K562 (cell line): ENCODE measurements at regions not wholly inside any gene's neighbourhood (a gene's known extent, or its start where the extent isn't known, plus 50 kb on each side); places are given as distances from the start of the nearest gene placed in this dataset.

Source experiments
- GABPA ChIP-seq: fragments of 200-800 bp; sonication (Bioruptor generic); conservative IDR thresholded peaks from 2 replicates; pipeline ENCODE4 v1.6.1; 2016; ENCODE audit warnings: low read depth, missing genetic modification characterization, missing compliant biosample characterization
- HDGF ChIP-seq: fragments of 450-650 bp; IDR thresholded peaks from 2 replicates; pipeline ENCODE4 v1.6.1; 2016
- NBN ChIP-seq: fragments of 450-650 bp; IDR thresholded peaks from 2 replicates; pipeline ENCODE4 v1.6.1; 2016; ENCODE audit warnings: low read depth, mild to moderate bottlenecking
- TAF1 ChIP-seq: IDR thresholded peaks from 2 replicates; pipeline ENCODE4 v1.6.1; 2011; ENCODE audit warnings: mild to moderate bottlenecking, low read length, moderate library complexity; ENCODE audit not compliant: insufficient read depth, control insufficient read depth, severe bottlenecking; ENCODE audit errors: extremely low read depth
- YBX1 ChIP-seq: fragments of 450-650 bp; IDR thresholded peaks from 2 replicates; pipeline ENCODE4 v1.7.1; 2016; ENCODE audit warnings: mild to moderate bottlenecking
- ZBTB17 ChIP-seq: fragments of 450-650 bp; formaldehyde crosslinking; IDR thresholded peaks from 2 replicates; pipeline ENCODE4 v1.4.0; 2020; ENCODE audit warnings: mild to moderate bottlenecking
- TF ChIP-seq, protein P1 (sequence below): fragments of 200-600 bp; sonication (generic); IDR thresholded peaks from one replicate; pipeline ENCODE4 v1.6.1; 2012; ENCODE audit warnings: mild to moderate bottlenecking, low read depth, low read length, inconsistent platforms
- TF ChIP-seq, protein P2 (sequence below): fragments of 250-450 bp; sonication (Bioruptor Pico); IDR thresholded peaks from 2 replicates; pipeline ENCODE4 v1.8.0; 2022; ENCODE audit warnings: moderate library complexity, mild to moderate bottlenecking, inconsistent platforms

DNA sequence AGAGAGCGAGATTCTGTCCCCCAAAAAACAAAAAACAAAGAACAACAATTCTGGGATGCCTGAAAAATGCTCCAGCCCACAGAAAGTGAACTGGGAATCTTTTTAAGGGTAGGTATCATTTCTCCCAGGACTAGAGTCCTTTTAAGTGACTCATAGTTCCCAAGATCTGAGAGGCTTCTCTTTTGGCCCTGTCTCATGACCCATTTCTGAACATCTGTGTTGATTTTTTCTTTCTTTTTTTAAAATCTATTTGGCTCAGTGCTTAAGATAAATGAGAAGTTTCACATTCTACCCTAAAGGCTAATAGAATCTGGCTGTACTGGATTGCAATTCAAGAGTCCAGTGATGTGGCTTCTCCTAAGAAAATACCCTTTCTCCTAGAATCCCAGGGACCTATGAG is 217.6 kb upstream of the FOXQ1 start (continued):
- no peak for TF ChIP-seq ZBTB17 (CRISPR knock-in tag)
- TF ChIP-seq TAF1: no peak
- TF ChIP-seq HDGF: no peak
- TF ChIP-seq GABPA: no peak
- TF ChIP-seq, protein P1, sequence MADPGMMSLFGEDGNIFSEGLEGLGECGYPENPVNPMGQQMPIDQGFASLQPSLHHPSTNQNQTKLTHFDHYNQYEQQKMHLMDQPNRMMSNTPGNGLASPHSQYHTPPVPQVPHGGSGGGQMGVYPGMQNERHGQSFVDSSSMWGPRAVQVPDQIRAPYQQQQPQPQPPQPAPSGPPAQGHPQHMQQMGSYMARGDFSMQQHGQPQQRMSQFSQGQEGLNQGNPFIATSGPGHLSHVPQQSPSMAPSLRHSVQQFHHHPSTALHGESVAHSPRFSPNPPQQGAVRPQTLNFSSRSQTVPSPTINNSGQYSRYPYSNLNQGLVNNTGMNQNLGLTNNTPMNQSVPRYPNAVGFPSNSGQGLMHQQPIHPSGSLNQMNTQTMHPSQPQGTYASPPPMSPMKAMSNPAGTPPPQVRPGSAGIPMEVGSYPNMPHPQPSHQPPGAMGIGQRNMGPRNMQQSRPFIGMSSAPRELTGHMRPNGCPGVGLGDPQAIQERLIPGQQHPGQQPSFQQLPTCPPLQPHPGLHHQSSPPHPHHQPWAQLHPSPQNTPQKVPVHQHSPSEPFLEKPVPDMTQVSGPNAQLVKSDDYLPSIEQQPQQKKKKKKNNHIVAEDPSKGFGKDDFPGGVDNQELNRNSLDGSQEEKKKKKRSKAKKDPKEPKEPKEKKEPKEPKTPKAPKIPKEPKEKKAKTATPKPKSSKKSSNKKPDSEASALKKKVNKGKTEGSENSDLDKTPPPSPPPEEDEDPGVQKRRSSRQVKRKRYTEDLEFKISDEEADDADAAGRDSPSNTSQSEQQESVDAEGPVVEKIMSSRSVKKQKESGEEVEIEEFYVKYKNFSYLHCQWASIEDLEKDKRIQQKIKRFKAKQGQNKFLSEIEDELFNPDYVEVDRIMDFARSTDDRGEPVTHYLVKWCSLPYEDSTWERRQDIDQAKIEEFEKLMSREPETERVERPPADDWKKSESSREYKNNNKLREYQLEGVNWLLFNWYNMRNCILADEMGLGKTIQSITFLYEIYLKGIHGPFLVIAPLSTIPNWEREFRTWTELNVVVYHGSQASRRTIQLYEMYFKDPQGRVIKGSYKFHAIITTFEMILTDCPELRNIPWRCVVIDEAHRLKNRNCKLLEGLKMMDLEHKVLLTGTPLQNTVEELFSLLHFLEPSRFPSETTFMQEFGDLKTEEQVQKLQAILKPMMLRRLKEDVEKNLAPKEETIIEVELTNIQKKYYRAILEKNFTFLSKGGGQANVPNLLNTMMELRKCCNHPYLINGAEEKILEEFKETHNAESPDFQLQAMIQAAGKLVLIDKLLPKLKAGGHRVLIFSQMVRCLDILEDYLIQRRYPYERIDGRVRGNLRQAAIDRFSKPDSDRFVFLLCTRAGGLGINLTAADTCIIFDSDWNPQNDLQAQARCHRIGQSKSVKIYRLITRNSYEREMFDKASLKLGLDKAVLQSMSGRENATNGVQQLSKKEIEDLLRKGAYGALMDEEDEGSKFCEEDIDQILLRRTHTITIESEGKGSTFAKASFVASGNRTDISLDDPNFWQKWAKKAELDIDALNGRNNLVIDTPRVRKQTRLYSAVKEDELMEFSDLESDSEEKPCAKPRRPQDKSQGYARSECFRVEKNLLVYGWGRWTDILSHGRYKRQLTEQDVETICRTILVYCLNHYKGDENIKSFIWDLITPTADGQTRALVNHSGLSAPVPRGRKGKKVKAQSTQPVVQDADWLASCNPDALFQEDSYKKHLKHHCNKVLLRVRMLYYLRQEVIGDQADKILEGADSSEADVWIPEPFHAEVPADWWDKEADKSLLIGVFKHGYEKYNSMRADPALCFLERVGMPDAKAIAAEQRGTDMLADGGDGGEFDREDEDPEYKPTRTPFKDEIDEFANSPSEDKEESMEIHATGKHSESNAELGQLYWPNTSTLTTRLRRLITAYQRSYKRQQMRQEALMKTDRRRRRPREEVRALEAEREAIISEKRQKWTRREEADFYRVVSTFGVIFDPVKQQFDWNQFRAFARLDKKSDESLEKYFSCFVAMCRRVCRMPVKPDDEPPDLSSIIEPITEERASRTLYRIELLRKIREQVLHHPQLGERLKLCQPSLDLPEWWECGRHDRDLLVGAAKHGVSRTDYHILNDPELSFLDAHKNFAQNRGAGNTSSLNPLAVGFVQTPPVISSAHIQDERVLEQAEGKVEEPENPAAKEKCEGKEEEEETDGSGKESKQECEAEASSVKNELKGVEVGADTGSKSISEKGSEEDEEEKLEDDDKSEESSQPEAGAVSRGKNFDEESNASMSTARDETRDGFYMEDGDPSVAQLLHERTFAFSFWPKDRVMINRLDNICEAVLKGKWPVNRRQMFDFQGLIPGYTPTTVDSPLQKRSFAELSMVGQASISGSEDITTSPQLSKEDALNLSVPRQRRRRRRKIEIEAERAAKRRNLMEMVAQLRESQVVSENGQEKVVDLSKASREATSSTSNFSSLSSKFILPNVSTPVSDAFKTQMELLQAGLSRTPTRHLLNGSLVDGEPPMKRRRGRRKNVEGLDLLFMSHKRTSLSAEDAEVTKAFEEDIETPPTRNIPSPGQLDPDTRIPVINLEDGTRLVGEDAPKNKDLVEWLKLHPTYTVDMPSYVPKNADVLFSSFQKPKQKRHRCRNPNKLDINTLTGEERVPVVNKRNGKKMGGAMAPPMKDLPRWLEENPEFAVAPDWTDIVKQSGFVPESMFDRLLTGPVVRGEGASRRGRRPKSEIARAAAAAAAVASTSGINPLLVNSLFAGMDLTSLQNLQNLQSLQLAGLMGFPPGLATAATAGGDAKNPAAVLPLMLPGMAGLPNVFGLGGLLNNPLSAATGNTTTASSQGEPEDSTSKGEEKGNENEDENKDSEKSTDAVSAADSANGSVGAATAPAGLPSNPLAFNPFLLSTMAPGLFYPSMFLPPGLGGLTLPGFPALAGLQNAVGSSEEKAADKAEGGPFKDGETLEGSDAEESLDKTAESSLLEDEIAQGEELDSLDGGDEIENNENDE: no peak
- TF ChIP-seq NBN: no peak
- TF ChIP-seq, protein P2, sequence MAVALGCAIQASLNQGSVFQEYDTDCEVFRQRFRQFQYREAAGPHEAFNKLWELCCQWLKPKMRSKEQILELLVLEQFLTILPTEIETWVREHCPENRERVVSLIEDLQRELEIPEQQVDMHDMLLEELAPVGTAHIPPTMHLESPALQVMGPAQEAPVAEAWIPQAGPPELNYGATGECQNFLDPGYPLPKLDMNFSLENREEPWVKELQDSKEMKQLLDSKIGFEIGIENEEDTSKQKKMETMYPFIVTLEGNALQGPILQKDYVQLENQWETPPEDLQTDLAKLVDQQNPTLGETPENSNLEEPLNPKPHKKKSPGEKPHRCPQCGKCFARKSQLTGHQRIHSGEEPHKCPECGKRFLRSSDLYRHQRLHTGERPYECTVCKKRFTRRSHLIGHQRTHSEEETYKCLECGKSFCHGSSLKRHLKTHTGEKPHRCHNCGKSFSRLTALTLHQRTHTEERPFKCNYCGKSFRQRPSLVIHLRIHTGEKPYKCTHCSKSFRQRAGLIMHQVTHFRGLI: no peak
- TF ChIP-seq YBX1: no peak
